Stomach (tissue), 8 donors: ENCODE measurements at regions not wholly inside any gene's neighbourhood (a gene's known extent, or its start where the extent isn't known, plus 50 kb on each side); places are given as distances from the start of the nearest gene placed in this dataset.

Source experiments
- DNase-seq, 2 donors: peaks; one replicate each; pipeline versions ENCODE4 v3.0.0 to v3.0.0-alpha.2; 2013 to 2019
- H3K27ac ChIP-seq, 5 donors: fragments of 200-600 bp in 4 of 5; sonication (generic) in 4 of 5; one replicate each; pipeline ENCODE4 v1.5.1; 2013 to 2019; ENCODE audit warnings: mild to moderate bottlenecking in 1 of 5, moderate library complexity in 1 of 5
- H3K27me3 ChIP-seq, 3 donors: fragments of 200-600 bp; sonication (generic); one replicate each; pipeline ENCODE4 v1.5.1; 2017 to 2019; ENCODE audit warnings: mixed run types in 1 of 3
- H3K36me3 ChIP-seq, 4 donors: fragments of 200-600 bp; sonication (generic); 1 replicate in 3 of 4; 2 replicates in 1 of 4; pipeline ENCODE4 v1.5.1; 2016 to 2019
- H3K4me1 ChIP-seq, 4 donors: fragments of 200-600 bp; sonication (generic); one replicate each; pipeline ENCODE4 v1.5.1; 2016 to 2019
- H3K4me3 ChIP-seq, 4 donors: fragments of 200-600 bp; sonication (generic) in 3 of 4; one replicate each; pipeline ENCODE4 v1.5.1; 2016 to 2019; ENCODE audit warnings: mild to moderate bottlenecking in 1 of 4
- H3K9me3 ChIP-seq, 4 donors: fragments of 200-600 bp; sonication (generic); one replicate each; pipeline ENCODE4 v1.5.1; 2016 to 2019
- CTCF ChIP-seq, 7 experiments: fragments of 450-650 bp in 4 of 7; fragments of 200-600 bp in 3 of 7; sonication (generic) in 3 of 7; IDR thresholded peaks; one replicate each; pipeline ENCODE4 v1.5.1; 2016 to 2019; ENCODE audit warnings: antibody characterized with exemption in 7 of 7, control low read depth in 2 of 7, mild to moderate bottlenecking in 1 of 7
- EP300 ChIP-seq: sonication (generic); formaldehyde crosslinking; IDR thresholded peaks from one replicate; pipeline ENCODE4 v1.6.1; 2017; ENCODE audit warnings: antibody characterized with exemption
- POLR2A ChIP-seq, 4 donors: fragments of 450-650 bp; IDR thresholded peaks; one replicate each; pipeline ENCODE4 v1.6.1; 2016; ENCODE audit warnings: antibody characterized with exemption in 4 of 4, control low read depth in 2 of 4, mild to moderate bottlenecking in 1 of 4, moderate library complexity in 1 of 4
- POLR2AphosphoS5 ChIP-seq, 3 donors: sonication (generic); formaldehyde crosslinking; IDR thresholded peaks; one replicate each; pipeline ENCODE4 v1.6.1; 2016; ENCODE audit warnings: antibody characterized with exemption in 3 of 3
- WGBS, 5 donors: extraction: QIAGEN DNeasy Blood & Tissue Kit in 3 of 5; methylation state at CpG; one replicate each; pipeline versions ENCODE4 v1.1.5 to v1.1.7; 2013 to 2018; 5-methylcytosine and 5-hydroxymethylcytosine counted together
- intact Hi-C: fragments of 100-400 bp; cut with DNase I; formaldehyde crosslinking; loops from one replicate; pipeline ENCODE4 v1.15.1; 2023; ENCODE audit warnings: low total_unique reads
- donor health status: healthy with polysubstance abuse.
- donor health status: Bipolar disorder and iron deficiency.
- donor health status: healthy.

GRCh38 chr13:74438901-74439300, 304.7 kb upstream of the KLF12 start:
- no peaks in the 10 kb centered on the region for H3K4me1 ChIP-seq
- WGBS, 5 donors: 63 to 68% (median 64%) methylated on average over 3 of the region's 3 CpGs
- peak in 1 of 2 donors; percentile 20 for DNase-seq
- peaks cover 0 to 10% (median 0%) of the 10 kb centered on the region in 4 donors for H3K9me3 ChIP-seq
- H3K27me3 ChIP-seq: no peaks in the 10 kb centered on the region
- no peaks in the 10 kb centered on the region for H3K36me3 ChIP-seq
- TF ChIP-seq POLR2A (IDR thresholded peaks at IDR 0.05) (no peak), CTCF (IDR thresholded peaks at IDR 0.05) (no peak), EP300 (no peak), POLR2AphosphoS5 (IDR thresholded peaks at IDR 0.05) (no peak)
- H3K27ac ChIP-seq: no peak overlapping the region
- intact Hi-C loops: no loop called here
- no peak overlapping the region for H3K4me3 ChIP-seq

- WGBS, 5 donors: 58 to 75% (median 69%) methylated on average over 2 of the region's 2 CpGs
Measured at GRCh38 chr13:74434782-74435181, 300.6 kb upstream of the KLF12 start.

GRCh38 chr13:74424455-74424854, 290.3 kb upstream of the KLF12 start:
- 87 to 92% (median 91%) methylated on average over 3 of the region's 3 CpGs for WGBS, 5 donors
- intact Hi-C loops: no loop called here
- TF ChIP-seq POLR2AphosphoS5 (IDR thresholded peaks at IDR 0.05): no peak
- no peak for TF ChIP-seq EP300
- TF ChIP-seq POLR2A (IDR thresholded peaks at IDR 0.05): no peak
- TF ChIP-seq CTCF (IDR thresholded peaks at IDR 0.05): no peak

More at GRCh38 chr13:74434782-74435181, 300.6 kb upstream of the KLF12 start:
- TF ChIP-seq EP300 (no peak), CTCF (IDR thresholded peaks at IDR 0.05) (no peak)
- Histone ChIP-seq H3K27ac (no peak overlapping the region), H3K9me3 (no peaks in the 10 kb centered on the region), H3K27me3 (no peaks in the 10 kb centered on the region), H3K4me1 (no peaks in the 10 kb centered on the region), H3K4me3 (no peak overlapping the region), H3K36me3 (no peaks in the 10 kb centered on the region)
- intact Hi-C loops: no loop called here
- no peak for DNase-seq

GRCh38 chr13:74423434-74423833, 289.2 kb upstream of the KLF12 start:
- Histone ChIP-seq H3K36me3 (no peaks in the 10 kb centered on the region), H3K27ac (no peak overlapping the region), H3K4me3 (no peak overlapping the region), H3K4me1 (no peaks in the 10 kb centered on the region), H3K9me3 (no peaks in the 10 kb centered on the region), H3K27me3 (no peaks in the 10 kb centered on the region)
- no peak for DNase-seq
- TF ChIP-seq POLR2AphosphoS5 (IDR thresholded peaks at IDR 0.05) (no peak), POLR2A (IDR thresholded peaks at IDR 0.05) (no peak), EP300 (no peak), CTCF (IDR thresholded peaks at IDR 0.05) (no peak)
- intact Hi-C loops: no loop called here
- WGBS, 5 donors: 78 to 91% (median 85%) methylated on average over 3 of the region's 3 CpGs

More at GRCh38 chr13:74424455-74424854, 290.3 kb upstream of the KLF12 start:
- Histone ChIP-seq H3K9me3 (no peaks in the 10 kb centered on the region), H3K27ac (no peak overlapping the region), H3K4me3 (no peak overlapping the region), H3K4me1 (no peaks in the 10 kb centered on the region), H3K27me3 (no peaks in the 10 kb centered on the region), H3K36me3 (no peaks in the 10 kb centered on the region)
- DNase-seq: no peak
